Fibroblast of gingiva (primary cell): ENCODE measurements at regions not wholly inside any gene's neighbourhood (a gene's known extent, or its start where the extent isn't known, plus 50 kb on each side); places are given as distances from the start of the nearest gene placed in this dataset.

Experiments used
- DNase-seq: peaks from one replicate; pipeline ENCODE4 v3.0.0-alpha.2; 2011; ENCODE audit warnings: low read depth

GRCh38 chr4:114365591-114365990 is 233.0 kb upstream of the UGT8 start:
- no peak for DNase-seq

DNA sequence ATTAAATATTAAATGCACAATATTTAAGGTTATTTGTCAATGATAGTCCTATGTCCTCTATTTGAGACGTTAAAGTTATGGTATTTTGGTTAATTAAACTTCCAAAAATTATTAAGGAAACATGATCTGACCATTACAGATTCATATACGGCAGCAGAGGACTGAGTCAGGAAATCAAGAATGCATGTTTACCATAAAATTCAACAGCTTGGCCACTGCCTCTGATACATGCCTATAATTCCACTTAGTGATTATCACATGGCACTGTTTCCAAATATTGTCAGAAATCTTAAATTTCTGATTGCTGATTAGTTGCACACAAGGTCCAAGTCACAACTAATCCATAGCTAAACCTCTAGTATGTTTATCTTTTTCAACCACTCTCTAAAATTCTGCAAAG is 232.2 kb upstream of the UGT8 start:
- DNase-seq, result no peak

DNA sequence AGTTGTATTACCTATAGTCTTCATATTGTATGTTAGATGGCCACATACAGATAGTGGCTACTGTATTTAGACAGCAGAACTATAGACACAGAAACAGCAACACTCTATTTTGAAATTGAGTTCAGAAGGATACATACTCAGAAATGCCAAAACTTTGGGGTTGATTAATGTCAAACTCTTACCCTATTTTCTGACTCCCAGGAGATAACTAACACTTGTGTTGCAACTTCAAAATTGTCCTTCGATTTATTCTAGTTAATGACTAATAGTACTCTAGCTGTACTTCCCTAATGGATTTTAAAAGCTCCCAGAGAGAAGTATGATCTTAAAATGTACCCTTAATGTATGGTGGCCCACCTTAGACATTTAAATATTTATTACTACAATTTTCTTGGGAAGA is 229.9 kb upstream of the UGT8 start:
- DNase-seq, result peak; percentile 38

GRCh38 chr4:114373508-114373907 is 225.1 kb upstream of the UGT8 start:
- DNase-seq, result no peak

- peak; percentile 45 for DNase-seq
Observed at GRCh38 chr4:114378305-114378903, 220.2 kb upstream of the UGT8 start.

- no peak for DNase-seq
Observed at GRCh38 chr4:114383067-114383466, 215.5 kb upstream of the UGT8 start.

GRCh38 chr4:114383721-114384120 is 214.9 kb upstream of the UGT8 start:
- peak; percentile 77 for DNase-seq

GRCh38 chr4:114384629-114385028 is 214.0 kb upstream of the UGT8 start:
- peak; percentile 42 for DNase-seq

DNA sequence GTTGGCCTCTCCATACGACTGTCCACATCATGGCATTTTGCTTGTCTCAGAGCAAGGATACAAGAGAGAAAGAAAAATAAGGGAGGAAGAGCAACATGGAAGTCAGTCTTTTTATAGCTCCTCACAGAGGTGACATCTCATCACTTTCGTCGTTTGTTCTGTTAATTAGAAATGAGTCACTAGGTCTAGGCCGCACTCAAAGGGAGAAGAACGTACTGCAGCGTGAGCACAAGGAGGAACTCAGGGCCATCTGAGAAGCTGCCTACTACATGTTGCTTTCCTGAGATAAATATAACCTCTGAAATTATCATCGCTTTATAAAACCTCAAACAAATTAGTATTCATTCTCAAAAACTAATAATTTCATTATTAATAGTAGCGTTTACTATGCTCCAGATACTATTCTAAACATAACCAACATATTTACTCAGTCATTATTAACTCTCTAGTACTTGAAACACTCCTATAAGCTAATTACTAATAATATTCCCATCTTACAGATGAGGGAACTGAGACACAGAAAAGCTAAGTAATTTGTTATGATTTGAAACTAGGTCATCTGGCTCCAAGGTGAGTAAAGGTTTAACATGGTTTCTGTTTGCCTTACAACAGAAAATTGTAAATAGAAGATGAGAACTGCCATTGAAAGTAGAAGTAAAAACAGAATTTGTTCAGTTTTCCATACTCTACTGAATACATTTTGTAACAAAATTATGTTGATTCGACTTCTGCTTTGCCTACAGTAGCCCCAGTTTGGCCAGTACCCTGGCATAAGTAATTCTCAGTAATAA is 213.2 kb upstream of the UGT8 start:
- DNase-seq, result no peak

GRCh38 chr4:114386637-114387233 is 211.9 kb upstream of the UGT8 start:
- peak; percentile 36 for DNase-seq

DNA sequence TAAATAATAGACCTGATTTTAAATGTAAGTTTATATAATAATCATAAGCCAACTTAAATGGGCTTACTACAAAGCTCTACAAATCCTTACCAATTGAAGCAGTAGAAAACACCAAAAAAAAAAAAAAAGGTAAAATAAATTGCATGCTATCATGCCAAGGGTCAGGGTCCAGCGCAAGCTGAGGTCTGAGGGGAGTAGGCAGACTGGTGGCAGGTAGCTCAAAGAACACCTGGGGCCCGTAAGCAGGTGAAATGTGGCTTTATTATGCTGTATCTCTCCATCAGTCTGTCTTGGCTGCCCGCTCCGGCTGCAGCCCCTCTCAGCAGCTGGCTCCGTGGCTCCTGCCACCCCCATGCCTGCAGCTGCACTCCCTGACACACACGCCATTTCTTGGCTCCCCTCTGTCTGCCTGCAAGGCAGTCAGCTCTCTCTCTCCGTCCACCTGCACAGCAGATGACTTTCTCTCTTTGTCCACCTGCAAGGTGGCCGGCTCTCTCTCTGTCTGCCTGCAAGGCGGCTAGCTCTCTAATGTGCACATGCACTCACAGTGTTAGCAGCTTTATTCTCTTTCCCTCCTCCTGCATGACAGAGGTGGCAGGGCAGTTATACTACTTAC is 209.4 kb upstream of the UGT8 start:
- no peak for DNase-seq

GRCh38 chr4:114393295-114394038 is 205.1 kb upstream of the UGT8 start:
- DNase-seq, result no peak

GRCh38 chr4:114396808-114397207 is 201.8 kb upstream of the UGT8 start:
- DNase-seq, result no peak

DNA sequence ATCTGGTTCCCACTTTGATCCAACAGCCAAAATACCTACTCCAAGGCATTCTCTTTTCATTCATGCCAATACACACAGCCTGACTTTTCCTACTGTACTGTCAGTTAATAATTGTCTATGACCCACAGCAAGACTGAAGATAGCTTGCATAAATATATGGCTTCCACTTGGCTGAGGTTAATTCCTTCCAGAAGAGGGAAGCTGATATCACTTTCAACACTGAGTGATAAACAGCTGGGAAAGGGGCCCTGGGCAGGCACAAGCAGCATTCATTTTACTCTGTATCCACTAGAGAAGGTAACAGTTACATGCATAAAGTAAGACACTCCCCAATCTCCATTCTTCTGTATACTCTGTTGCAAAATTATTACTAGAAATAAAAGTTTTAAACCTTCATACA is 200.2 kb upstream of the UGT8 start:
- DNase-seq, result no peak

GRCh38 chr4:114399105-114399504 is 199.5 kb upstream of the UGT8 start:
- DNase-seq, result no peak

- no peak for DNase-seq
Observed at GRCh38 chr4:114400531-114400930, 198.1 kb upstream of the UGT8 start.

GRCh38 chr4:114401483-114401882 is 197.1 kb upstream of the UGT8 start:
- DNase-seq, result no peak

GRCh38 chr4:114417214-114417613 is 181.4 kb upstream of the UGT8 start:
- DNase-seq, result no peak

GRCh38 chr4:114420069-114420468 is 178.5 kb upstream of the UGT8 start:
- no peak for DNase-seq

GRCh38 chr4:114423582-114423981 is 175.0 kb upstream of the UGT8 start:
- no peak for DNase-seq

DNA sequence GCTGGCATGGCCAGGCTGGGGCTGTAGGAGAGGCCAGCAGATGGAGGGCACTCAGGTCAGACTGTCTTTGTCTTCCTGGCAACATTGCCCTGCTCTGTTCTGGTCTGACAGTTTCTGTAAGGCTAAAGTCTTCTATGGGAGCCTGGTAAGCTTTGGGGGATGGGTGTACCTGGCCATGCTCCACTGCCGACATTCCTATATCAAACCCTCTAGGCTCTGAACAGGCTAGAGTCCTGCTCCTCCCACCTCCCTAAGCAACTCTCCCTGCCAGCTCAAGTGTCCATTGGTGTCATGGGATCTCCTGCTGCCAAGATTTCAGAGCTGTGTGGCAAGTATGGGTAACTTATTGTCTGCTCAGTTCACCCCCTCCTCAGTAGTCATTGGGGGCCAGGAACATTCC is 163.5 kb upstream of the UGT8 start:
- no peak for DNase-seq

- no peak for DNase-seq
Observed at GRCh38 chr4:114442856-114443255, 155.8 kb upstream of the UGT8 start.
